ENCODE measurements at regions not wholly inside any gene's neighbourhood (a gene's known extent, or its start where the extent isn't known, plus 50 kb on each side); places are given as distances from the start of the nearest gene placed in this dataset.
"Not testable (repeated sequence)": the region's sequence is repeated elsewhere in the genome, so short reads cannot be mapped to it uniquely, and the experiment has no call there.

- TF ChIP-seq, protein P1, sequence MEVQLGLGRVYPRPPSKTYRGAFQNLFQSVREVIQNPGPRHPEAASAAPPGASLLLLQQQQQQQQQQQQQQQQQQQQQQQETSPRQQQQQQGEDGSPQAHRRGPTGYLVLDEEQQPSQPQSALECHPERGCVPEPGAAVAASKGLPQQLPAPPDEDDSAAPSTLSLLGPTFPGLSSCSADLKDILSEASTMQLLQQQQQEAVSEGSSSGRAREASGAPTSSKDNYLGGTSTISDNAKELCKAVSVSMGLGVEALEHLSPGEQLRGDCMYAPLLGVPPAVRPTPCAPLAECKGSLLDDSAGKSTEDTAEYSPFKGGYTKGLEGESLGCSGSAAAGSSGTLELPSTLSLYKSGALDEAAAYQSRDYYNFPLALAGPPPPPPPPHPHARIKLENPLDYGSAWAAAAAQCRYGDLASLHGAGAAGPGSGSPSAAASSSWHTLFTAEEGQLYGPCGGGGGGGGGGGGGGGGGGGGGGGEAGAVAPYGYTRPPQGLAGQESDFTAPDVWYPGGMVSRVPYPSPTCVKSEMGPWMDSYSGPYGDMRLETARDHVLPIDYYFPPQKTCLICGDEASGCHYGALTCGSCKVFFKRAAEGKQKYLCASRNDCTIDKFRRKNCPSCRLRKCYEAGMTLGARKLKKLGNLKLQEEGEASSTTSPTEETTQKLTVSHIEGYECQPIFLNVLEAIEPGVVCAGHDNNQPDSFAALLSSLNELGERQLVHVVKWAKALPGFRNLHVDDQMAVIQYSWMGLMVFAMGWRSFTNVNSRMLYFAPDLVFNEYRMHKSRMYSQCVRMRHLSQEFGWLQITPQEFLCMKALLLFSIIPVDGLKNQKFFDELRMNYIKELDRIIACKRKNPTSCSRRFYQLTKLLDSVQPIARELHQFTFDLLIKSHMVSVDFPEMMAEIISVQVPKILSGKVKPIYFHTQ (CRISPR knock-in tag; IDR thresholded peaks at IDR 0.05): no peak
- TF ChIP-seq TEAD4 (CRISPR knock-in tag; IDR thresholded peaks at IDR 0.05): no peak
- TF ChIP-seq, protein P2, sequence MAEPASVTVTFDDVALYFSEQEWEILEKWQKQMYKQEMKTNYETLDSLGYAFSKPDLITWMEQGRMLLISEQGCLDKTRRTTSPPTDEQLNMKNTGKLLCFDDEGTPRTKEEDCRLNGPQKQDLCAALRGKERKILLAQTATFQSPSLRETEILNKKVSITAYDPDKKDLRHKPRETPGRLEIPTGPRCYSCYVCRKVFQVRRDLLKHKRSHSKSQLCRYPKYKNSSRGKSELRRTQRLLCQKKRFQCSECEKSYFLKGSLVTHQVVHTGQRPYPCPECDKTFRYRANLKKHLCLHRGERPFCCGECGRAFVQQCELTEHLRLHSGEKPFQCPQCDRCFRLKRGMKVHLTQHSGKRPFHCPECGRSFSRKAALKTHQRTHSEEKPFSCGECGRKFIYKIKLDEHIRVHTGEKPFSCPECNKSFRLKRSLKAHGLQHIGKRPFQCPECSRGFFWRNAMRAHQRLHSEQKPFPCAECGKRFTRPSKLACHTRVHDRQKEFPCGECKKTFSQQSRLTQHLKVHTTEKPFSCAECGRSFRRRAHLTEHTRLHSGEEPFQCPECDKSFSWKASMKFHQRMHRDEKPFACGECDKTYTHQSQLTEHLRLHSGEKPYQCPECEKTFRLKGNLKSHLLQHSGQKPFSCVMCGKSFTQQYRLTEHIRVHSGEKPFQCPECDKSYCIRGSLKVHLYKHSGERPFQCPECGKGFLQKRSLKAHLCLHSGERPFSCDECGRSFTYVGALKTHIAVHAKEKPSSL (CRISPR knock-in tag; conservative IDR thresholded peaks at IDR 0.05): no peak
Measured at GRCh38 chr5:110977915-110978314, 93.6 kb upstream of the TSLP start (continued).

DNA sequence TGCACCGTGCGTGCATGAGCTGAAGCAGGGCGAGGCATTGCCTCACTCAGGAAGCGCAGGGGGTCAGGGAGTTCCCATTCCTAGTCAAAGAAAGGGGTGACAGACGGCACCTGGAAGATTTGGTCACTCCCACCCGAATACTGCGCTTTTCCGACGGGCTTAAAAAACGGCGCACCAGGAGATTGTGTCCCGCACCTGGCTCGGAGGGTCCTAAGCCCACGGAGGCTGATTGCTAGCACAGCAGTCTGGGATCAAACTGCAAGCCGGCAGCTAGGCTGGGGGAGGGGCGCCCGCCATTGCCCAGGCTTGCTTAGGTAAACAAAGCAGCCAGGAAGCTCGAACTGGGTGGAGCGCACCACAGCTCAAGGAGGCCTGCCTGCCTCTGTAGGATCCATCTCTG is 85.6 kb upstream of the TSLP start:
- H3K27me3 Mint-ChIP-seq (ENCODE audit: low read depth); ATAC-seq; CTCF ChIA-PET; POLR2A ChIA-PET: not testable (repeated sequence)
- H3K4me3 Mint-ChIP-seq: peak overlapping the region; percentile 53
- peaks cover 16% of the 10 kb centered on the region for H3K36me3 Mint-ChIP-seq
- peak; percentile 52; the same call in 1 of the 2 replicates for TF ChIP-seq FOXP1 (CRISPR knock-in tag; IDR thresholded peaks at IDR 0.05; ENCODE audit: borderline replicate concordance)
- peak; percentile 40 for DNase-seq (ENCODE audit: low spot score)
- H3K4me1 Mint-ChIP-seq: peaks cover 11% of the 10 kb centered on the region
- peak overlapping the region; percentile 63; the same call in 1 of the 2 replicates for H3K27ac Mint-ChIP-seq
- peaks cover 43% of the 10 kb centered on the region for H3K9me3 Mint-ChIP-seq

GRCh38 chr5:110987573-110987972 is 83.9 kb upstream of the TSLP start:
- CTCF ChIA-PET; ATAC-seq; DNase-seq (ENCODE audit: low spot score); H3K27ac Mint-ChIP-seq; H3K4me3 Mint-ChIP-seq; H3K27me3 Mint-ChIP-seq (ENCODE audit: low read depth); POLR2A ChIA-PET: not testable (repeated sequence)
- Mint-ChIP-seq H3K36me3 (peaks cover 16% of the 10 kb centered on the region), H3K9me3 (peaks cover 59% of the 10 kb centered on the region), H3K4me1 (peaks cover 11% of the 10 kb centered on the region)

- H3K4me3 Mint-ChIP-seq: no peak overlapping the region
- peaks cover 15% of the 10 kb centered on the region for H3K36me3 Mint-ChIP-seq
- ChIA-PET POLR2A (no interaction called here), CTCF (no interaction called here)
- DNase-seq (ENCODE audit: low spot score) (no peak), ATAC-seq (no peak)
- no peak overlapping the region for H3K27ac Mint-ChIP-seq
- no peaks in the 10 kb centered on the region for H3K4me1 Mint-ChIP-seq
- no peak for TF ChIP-seq GABPB1 (CRISPR knock-in tag; IDR thresholded peaks at IDR 0.05)
- no peak for TF ChIP-seq ATF3 (CRISPR knock-in tag; conservative IDR thresholded peaks at IDR 0.05)
- TF ChIP-seq SMAD4 (CRISPR knock-in tag; IDR thresholded peaks at IDR 0.05): no peak
- TF ChIP-seq, protein P3, sequence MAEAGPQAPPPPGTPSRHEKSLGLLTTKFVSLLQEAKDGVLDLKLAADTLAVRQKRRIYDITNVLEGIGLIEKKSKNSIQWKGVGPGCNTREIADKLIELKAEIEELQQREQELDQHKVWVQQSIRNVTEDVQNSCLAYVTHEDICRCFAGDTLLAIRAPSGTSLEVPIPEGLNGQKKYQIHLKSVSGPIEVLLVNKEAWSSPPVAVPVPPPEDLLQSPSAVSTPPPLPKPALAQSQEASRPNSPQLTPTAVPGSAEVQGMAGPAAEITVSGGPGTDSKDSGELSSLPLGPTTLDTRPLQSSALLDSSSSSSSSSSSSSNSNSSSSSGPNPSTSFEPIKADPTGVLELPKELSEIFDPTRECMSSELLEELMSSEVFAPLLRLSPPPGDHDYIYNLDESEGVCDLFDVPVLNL (CRISPR knock-in tag; IDR thresholded peaks at IDR 0.05; ENCODE audit: borderline replicate concordance, low read depth): no peak
- TF ChIP-seq, protein P4, sequence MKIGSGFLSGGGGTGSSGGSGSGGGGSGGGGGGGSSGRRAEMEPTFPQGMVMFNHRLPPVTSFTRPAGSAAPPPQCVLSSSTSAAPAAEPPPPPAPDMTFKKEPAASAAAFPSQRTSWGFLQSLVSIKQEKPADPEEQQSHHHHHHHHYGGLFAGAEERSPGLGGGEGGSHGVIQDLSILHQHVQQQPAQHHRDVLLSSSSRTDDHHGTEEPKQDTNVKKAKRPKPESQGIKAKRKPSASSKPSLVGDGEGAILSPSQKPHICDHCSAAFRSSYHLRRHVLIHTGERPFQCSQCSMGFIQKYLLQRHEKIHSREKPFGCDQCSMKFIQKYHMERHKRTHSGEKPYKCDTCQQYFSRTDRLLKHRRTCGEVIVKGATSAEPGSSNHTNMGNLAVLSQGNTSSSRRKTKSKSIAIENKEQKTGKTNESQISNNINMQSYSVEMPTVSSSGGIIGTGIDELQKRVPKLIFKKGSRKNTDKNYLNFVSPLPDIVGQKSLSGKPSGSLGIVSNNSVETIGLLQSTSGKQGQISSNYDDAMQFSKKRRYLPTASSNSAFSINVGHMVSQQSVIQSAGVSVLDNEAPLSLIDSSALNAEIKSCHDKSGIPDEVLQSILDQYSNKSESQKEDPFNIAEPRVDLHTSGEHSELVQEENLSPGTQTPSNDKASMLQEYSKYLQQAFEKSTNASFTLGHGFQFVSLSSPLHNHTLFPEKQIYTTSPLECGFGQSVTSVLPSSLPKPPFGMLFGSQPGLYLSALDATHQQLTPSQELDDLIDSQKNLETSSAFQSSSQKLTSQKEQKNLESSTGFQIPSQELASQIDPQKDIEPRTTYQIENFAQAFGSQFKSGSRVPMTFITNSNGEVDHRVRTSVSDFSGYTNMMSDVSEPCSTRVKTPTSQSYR (CRISPR knock-in tag; IDR thresholded peaks at IDR 0.05): no peak
- TF ChIP-seq CTCF (IDR thresholded peaks at IDR 0.05): no peak
- peaks cover 37% of the 10 kb centered on the region for H3K9me3 Mint-ChIP-seq
- no peaks in the 10 kb centered on the region for H3K27me3 Mint-ChIP-seq (ENCODE audit: low read depth)
Measured at GRCh38 chr5:110996742-110997141, 74.8 kb upstream of the TSLP start.
